ENCODE measurements at regions not wholly inside any gene's neighbourhood (a gene's known extent, or its start where the extent isn't known, plus 50 kb on each side); places are given as distances from the start of the nearest gene placed in this dataset.

GRCh38 chr22:48751539-48752437 lies 1075.9 kb downstream of the BRD1 start:
- no peaks in the 10 kb centered on the region for H3K4me1 Mint-ChIP-seq

More at GRCh38 chr22:48751539-48752437, 1075.9 kb downstream of the BRD1 start:
- Histone ChIP-seq H3K4me1 (ENCODE audit: control insufficient read depth in 2 of 2, insufficient read depth in 2 of 2, low read length in 2 of 2) (no peaks in the 10 kb centered on the region), H3K9me3 (ENCODE audit: control extremely low read depth in 1 of 3, control insufficient read depth in 2 of 3, insufficient read depth in 1 of 3, low read length in 2 of 3) (peaks cover 0 to 34% (median 0%) of the 10 kb centered on the region in 3 donors), H3K4me3 (ENCODE audit: control extremely low read depth in 1 of 5, extremely low read depth in 1 of 5, insufficient read depth in 1 of 5, low read depth in 2 of 5, low read length in 4 of 5) (no peak overlapping the region), H3K27ac (ENCODE audit: low read length in 2 of 2) (no peak overlapping the region), H3K36me3 (replicated peaks in 1 of 2; ENCODE audit: control extremely low read depth in 1 of 2, control insufficient read depth in 1 of 2, extremely low read depth in 1 of 2, insufficient read depth in 2 of 2, low read length in 1 of 2) (no peaks in the 10 kb centered on the region), H3K27me3 (replicated peaks in 1 of 4; ENCODE audit: control extremely low read depth in 1 of 4, control insufficient read depth in 3 of 4, insufficient read depth in 4 of 4, low read length in 3 of 4) (no peaks in the 10 kb centered on the region), H4K20me1 (ENCODE audit: control insufficient read depth, insufficient read depth, low read length, poor library complexity, severe bottlenecking) (no peaks in the 10 kb centered on the region), H3K4me2 (replicated peaks; ENCODE audit: low read depth, low read length, poor library complexity, severe bottlenecking) (no peak overlapping the region), H3K79me2 (ENCODE audit: control insufficient read depth, insufficient read depth, low read length) (no peaks in the 10 kb centered on the region), H3K9ac (ENCODE audit: low read length) (no peak overlapping the region), H2AFZ (ENCODE audit: insufficient read depth, low read depth, low read length, poor library complexity, severe bottlenecking) (no peak overlapping the region)
- no peak for ATAC-seq (ENCODE audit: low read depth)
- H3K9me3 Mint-ChIP-seq (ENCODE audit: insufficient read depth) = no peaks in the 10 kb centered on the region
- 94% methylated on average over 20 of the region's 26 CpGs for WGBS (ENCODE audit: insufficient coverage)
- TF ChIP-seq EZH2 (IDR thresholded peaks at IDR 0.05; ENCODE audit: borderline replicate concordance, insufficient read depth, low read depth, low read length, poor library complexity, severe bottlenecking) (no peak), CTCF (IDR thresholded peaks at IDR 0.05) (no peak)
- POLR2A ChIA-PET = no interaction called here
- intact Hi-C loops (cut with micrococcal nuclease) = no loop called here
- H3K4me3 Mint-ChIP-seq = no peak overlapping the region
- CTCF ChIA-PET = no interaction called here
- H3K27ac Mint-ChIP-seq = no peak overlapping the region
- peaks cover 4% of the 10 kb centered on the region for H3K27me3 Mint-ChIP-seq
- no peak for DNase-seq
